ENCODE measurements at regions not wholly inside any gene's neighbourhood (a gene's known extent, or its start where the extent isn't known, plus 50 kb on each side); places are given as distances from the start of the nearest gene placed in this dataset.

- TF ChIP-seq POLR2A (IDR thresholded peaks at IDR 0.05; ENCODE audit: low read length) (no peak), GATA1 (IDR thresholded peaks at IDR 0.05; ENCODE audit: low read depth, low read length) (no peak)
Observed at GRCh38 chr5:2194949-2195348, 312.2 kb upstream of the IRX4 start.
